Uterus (tissue), 3 donors: ENCODE measurements at regions not wholly inside any gene's neighbourhood (a gene's known extent, or its start where the extent isn't known, plus 50 kb on each side); places are given as distances from the start of the nearest gene placed in this dataset.

ENCODE experiments used
- DNase-seq, 2 donors: peaks; one replicate each; pipeline ENCODE4 v3.0.0-alpha.2; 2019 to 2020
- H3K27ac ChIP-seq, 2 donors: fragments of 200-600 bp; sonication (generic); 1 replicate in 1 of 2; 2 replicates in 1 of 2; pipeline ENCODE4 v1.5.1; 2016 to 2018
- H3K27me3 ChIP-seq, 2 donors: fragments of 200-600 bp; sonication (generic); one replicate each; pipeline ENCODE4 v1.5.1; 2018 to 2019; ENCODE audit warnings: control low read depth in 1 of 2
- H3K36me3 ChIP-seq, 2 donors: fragments of 200-600 bp; sonication (generic); one replicate each; pipeline ENCODE4 v1.5.1; 2019; ENCODE audit warnings: control low read depth in 1 of 2
- H3K4me1 ChIP-seq, 2 donors: fragments of 200-600 bp; sonication (generic); one replicate each; pipeline ENCODE4 v1.5.1; 2018 to 2019; ENCODE audit warnings: control low read depth in 1 of 2
- H3K4me3 ChIP-seq, 2 donors: fragments of 200-600 bp; sonication (generic); 1 replicate in 1 of 2; 2 replicates in 1 of 2; pipeline ENCODE4 v1.5.1; 2018 to 2019; ENCODE audit warnings: mild to moderate bottlenecking in 1 of 2
- H3K9me3 ChIP-seq, 2 donors: fragments of 200-600 bp; sonication (generic); one replicate each; pipeline ENCODE4 v1.5.1; 2019; ENCODE audit warnings: control low read depth in 1 of 2
- CTCF ChIP-seq, 4 experiments: fragments of 200-600 bp in 2 of 4; fragments of 450-650 bp in 2 of 4; sonication (generic) in 2 of 4; IDR thresholded peaks; one replicate each; pipeline ENCODE4 v1.5.1; 2016 to 2019; ENCODE audit warnings: antibody characterized with exemption in 4 of 4, mild to moderate bottlenecking in 2 of 4, moderate library complexity in 1 of 4
- POLR2A ChIP-seq, 2 donors: fragments of 450-650 bp; IDR thresholded peaks; one replicate each; pipeline ENCODE4 v1.6.1; 2016; ENCODE audit warnings: antibody characterized with exemption in 2 of 2, mild to moderate bottlenecking in 1 of 2, moderate library complexity in 1 of 2
- intact Hi-C: fragments of 100-400 bp; cut with DNase I; formaldehyde crosslinking; loops from one replicate; pipeline ENCODE4 v1.15.1; 2023; ENCODE audit warnings: low total_unique reads
- donor health status: DM: yes; HTN: yes; CAD: no.

GRCh38 chr16:79283578-79283977, 317.0 kb downstream of the MAF start:
- no peaks in the 10 kb centered on the region for H3K36me3 ChIP-seq
- H3K27me3 ChIP-seq, result no peaks in the 10 kb centered on the region
- intact Hi-C loops, result no loop called here
- no peaks in the 10 kb centered on the region for H3K4me1 ChIP-seq
- no peak overlapping the region for H3K4me3 ChIP-seq
- DNase-seq, result no peak
- no peaks in the 10 kb centered on the region for H3K9me3 ChIP-seq
- no peak for TF ChIP-seq CTCF (IDR thresholded peaks at IDR 0.05)
- TF ChIP-seq POLR2A (IDR thresholded peaks at IDR 0.05), result no peak
- no peak overlapping the region for H3K27ac ChIP-seq

GRCh38 chr16:79282806-79283205, 317.7 kb downstream of the MAF start:
- H3K4me3 ChIP-seq, result no peak overlapping the region
- H3K9me3 ChIP-seq, result no peaks in the 10 kb centered on the region
- H3K27ac ChIP-seq, result no peak overlapping the region
- no peak for DNase-seq
- H3K27me3 ChIP-seq, result no peaks in the 10 kb centered on the region
- intact Hi-C loops, result no loop called here
- H3K4me1 ChIP-seq, result no peaks in the 10 kb centered on the region
- H3K36me3 ChIP-seq, result no peaks in the 10 kb centered on the region
- TF ChIP-seq CTCF (IDR thresholded peaks at IDR 0.05) (no peak), POLR2A (IDR thresholded peaks at IDR 0.05) (no peak)

- Histone ChIP-seq H3K4me3 (no peak overlapping the region), H3K4me1 (no peaks in the 10 kb centered on the region), H3K36me3 (no peaks in the 10 kb centered on the region), H3K9me3 (no peaks in the 10 kb centered on the region), H3K27ac (no peak overlapping the region), H3K27me3 (no peaks in the 10 kb centered on the region)
- no peak for DNase-seq
- TF ChIP-seq CTCF (IDR thresholded peaks at IDR 0.05), result no peak
- no peak for TF ChIP-seq POLR2A (IDR thresholded peaks at IDR 0.05)
- intact Hi-C loops, result no loop called here
These were observed 322.0 kb downstream of the MAF start for GRCh38 chr16:79278506-79278905.

DNA sequence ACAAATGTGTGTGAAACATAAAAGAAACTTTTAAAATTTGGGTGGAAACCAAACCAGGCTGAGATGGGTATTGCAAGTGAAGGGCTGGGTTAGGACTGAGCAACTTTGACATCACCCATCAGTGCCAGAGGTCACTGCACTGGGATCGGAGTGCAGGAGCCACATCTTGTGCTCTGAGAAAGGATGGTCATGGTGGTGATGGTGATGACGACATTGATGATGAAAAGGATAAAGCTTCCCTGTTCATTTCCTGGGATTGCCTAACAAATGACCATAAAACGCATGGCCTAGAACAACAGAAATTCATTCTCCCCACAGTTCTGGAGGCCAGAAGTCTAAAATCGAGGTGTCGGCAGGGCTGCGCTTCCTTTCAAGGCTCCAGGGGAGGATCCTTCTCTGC, 324.0 kb downstream of the MAF start:
- Histone ChIP-seq H3K9me3 (no peaks in the 10 kb centered on the region), H3K36me3 (no peaks in the 10 kb centered on the region), H3K27me3 (no peaks in the 10 kb centered on the region), H3K27ac (no peak overlapping the region), H3K4me1 (no peaks in the 10 kb centered on the region), H3K4me3 (no peak overlapping the region)
- TF ChIP-seq CTCF (IDR thresholded peaks at IDR 0.05), result no peak
- TF ChIP-seq POLR2A (IDR thresholded peaks at IDR 0.05), result no peak
- DNase-seq, result no peak
- intact Hi-C loops, result no loop called here

DNA sequence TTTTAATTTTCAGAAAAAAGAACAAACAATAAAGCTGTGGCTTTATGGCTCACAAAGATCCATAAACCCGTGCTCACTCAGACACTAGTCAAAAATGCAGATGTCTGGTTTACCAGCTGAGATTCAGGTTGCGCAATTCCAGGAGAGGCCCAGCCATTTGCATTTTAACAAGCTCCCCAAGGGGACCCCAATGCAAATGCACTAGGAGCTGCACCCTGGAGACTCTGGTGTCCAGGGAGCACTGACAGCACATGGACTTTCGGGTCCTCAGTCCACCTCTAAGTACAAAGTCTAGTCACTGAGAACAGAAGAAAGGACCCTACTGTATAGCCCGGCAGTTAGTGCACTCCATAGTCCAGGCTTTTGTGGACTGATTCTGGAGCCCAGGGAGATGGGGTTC, 326.3 kb downstream of the MAF start:
- DNase-seq, result no peak
- Histone ChIP-seq H3K27me3 (no peaks in the 10 kb centered on the region), H3K4me1 (no peaks in the 10 kb centered on the region), H3K4me3 (no peak overlapping the region), H3K36me3 (no peaks in the 10 kb centered on the region), H3K9me3 (no peaks in the 10 kb centered on the region), H3K27ac (no peak overlapping the region)
- TF ChIP-seq POLR2A (IDR thresholded peaks at IDR 0.05) (no peak), CTCF (IDR thresholded peaks at IDR 0.05) (no peak)
- intact Hi-C loops, result no loop called here
